B cell (primary cell): ENCODE measurements at regions not wholly inside any gene's neighbourhood (a gene's known extent, or its start where the extent isn't known, plus 50 kb on each side); places are given as distances from the start of the nearest gene placed in this dataset.

Experiments used
- ATAC-seq: fragments of 200-7000 bp; cut with Tn5 transposase; one replicate; pipeline ENCODE4 v1.10.0; 2021; ENCODE audit warnings: low read depth, mild to moderate bottlenecking, moderate number of reproducible peaks, moderate library complexity
- CTCF ChIA-PET: fragments of 350-600 bp; sonication (Branson Sonifier 250); formaldehyde crosslinking; loops from one replicate; lab custom pipeline; 2021; ENCODE audit warnings: antibody characterized with exemption, inconsistent platforms; lab: Charles Lee
- POLR2A ChIA-PET: fragments of 350-600 bp; sonication (Branson Sonifier 250); formaldehyde crosslinking; loops from one replicate; lab custom pipeline; 2021; ENCODE audit warnings: antibody characterized with exemption; lab: Charles Lee
- DNase-seq: peaks from one replicate; pipeline ENCODE4 v3.0.0; 2013
- H2AFZ ChIP-seq: 2 replicates; pipeline ENCODE4 v1.6.1; 2012; ENCODE audit warnings: mild to moderate bottlenecking, low read depth, low read length; ENCODE audit not compliant: insufficient read depth, poor library complexity, severe bottlenecking
- H3K27ac ChIP-seq, 2 donors: 1 replicate in 1 of 2; 2 replicates in 1 of 2; pipeline ENCODE4 v1.5.1; 2012 to 2013; ENCODE audit warnings: low read length in 2 of 2, mild to moderate bottlenecking in 2 of 2, moderate library complexity in 1 of 2
- H3K27me3 ChIP-seq, 4 experiments: fragments of 200-600 bp in 1 of 4; sonication (generic) in 1 of 4; replicated peaks in 1 of 4; 1 replicate in 2 of 4; 2 replicates in 2 of 4; pipeline versions ENCODE4 v1.6.1 to v1.7.0; 2013 to 2016; ENCODE audit warnings: low read length in 3 of 4, mild to moderate bottlenecking in 2 of 4, mixed read lengths in 1 of 4, moderate library complexity in 1 of 4; ENCODE audit not compliant: insufficient read depth in 4 of 4, control insufficient read depth in 3 of 4; ENCODE audit errors: control extremely low read depth in 1 of 4
- H3K36me3 ChIP-seq, 2 experiments: replicated peaks in 1 of 2; 1 replicate in 1 of 2; 2 replicates in 1 of 2; pipeline versions ENCODE4 v1.6.1 to v1.7.1; 2013; ENCODE audit warnings: low read length in 1 of 2; ENCODE audit not compliant: insufficient read depth in 2 of 2, control insufficient read depth in 1 of 2; ENCODE audit errors: control extremely low read depth in 1 of 2, extremely low read depth in 1 of 2
- H3K4me1 ChIP-seq, 2 donors: fragments of 200-600 bp in 1 of 2; sonication (generic) in 1 of 2; 1 replicate in 1 of 2; 2 replicates in 1 of 2; pipeline versions ENCODE4 v1.5.1 to v1.6.1; 2013 to 2017; ENCODE audit warnings: low read length in 2 of 2; ENCODE audit not compliant: control insufficient read depth in 2 of 2, insufficient read depth in 2 of 2
- H3K4me2 ChIP-seq: replicated peaks from 2 replicates; pipeline ENCODE3; 2012; ENCODE audit warnings: mild to moderate bottlenecking, low read depth, low read length; ENCODE audit not compliant: poor library complexity, severe bottlenecking
- H3K4me3 ChIP-seq, 5 experiments: fragments of 200-600 bp in 1 of 5; sonication (generic) in 1 of 5; 1 replicate in 3 of 5; 2 replicates in 2 of 5; pipeline versions ENCODE4 v1.5.1 to v1.7.0; 2011 to 2016; ENCODE audit warnings: low read length in 4 of 5, mild to moderate bottlenecking in 4 of 5, low read depth in 2 of 5, control low read depth in 1 of 5, moderate library complexity in 1 of 5; ENCODE audit not compliant: insufficient read depth in 1 of 5; ENCODE audit errors: control extremely low read depth in 1 of 5, extremely low read depth in 1 of 5
- H3K79me2 ChIP-seq: fragments of 200-600 bp; sonication (generic); one replicate; pipeline ENCODE4 v1.6.0; 2016; ENCODE audit warnings: low read length; ENCODE audit not compliant: control insufficient read depth, insufficient read depth
- H3K9ac ChIP-seq: fragments of 200-600 bp; sonication (generic); 2 replicates; pipeline ENCODE4 v1.6.1; 2017; ENCODE audit warnings: mild to moderate bottlenecking, low read length, moderate library complexity
- H3K9me3 ChIP-seq, 3 donors: one replicate each; pipeline versions ENCODE4 v1.6.1 to v1.7.1; 2013; ENCODE audit warnings: low read length in 2 of 3; ENCODE audit not compliant: control insufficient read depth in 2 of 3, insufficient read depth in 1 of 3; ENCODE audit errors: control extremely low read depth in 1 of 3
- H4K20me1 ChIP-seq: 2 replicates; pipeline ENCODE4 v1.6.0; 2012; ENCODE audit warnings: mild to moderate bottlenecking, low read length; ENCODE audit not compliant: insufficient read depth, control insufficient read depth, poor library complexity, severe bottlenecking
- H3K27ac Mint-ChIP-seq: one replicate; pipeline ENCODE4 v1.8.0; 2021; ENCODE audit warnings: mixed read lengths
- H3K27me3 Mint-ChIP-seq: one replicate; pipeline ENCODE4 v1.8.0; 2021; ENCODE audit warnings: mixed read lengths
- H3K4me1 Mint-ChIP-seq: one replicate; pipeline ENCODE4 v1.8.0; 2021; ENCODE audit warnings: mixed read lengths
- H3K4me3 Mint-ChIP-seq: one replicate; pipeline ENCODE4 v1.8.0; 2021; ENCODE audit warnings: mixed read lengths
- H3K9me3 Mint-ChIP-seq: one replicate; pipeline ENCODE4 v1.8.0; 2022; ENCODE audit warnings: mixed read lengths; ENCODE audit not compliant: insufficient read depth
- CTCF ChIP-seq: fragments of 200-600 bp; IDR thresholded peaks from one replicate; pipeline ENCODE4 v1.8.0; 2022; ENCODE audit warnings: antibody characterized with exemption, mild to moderate bottlenecking
- EZH2 ChIP-seq: IDR thresholded peaks from 2 replicates; pipeline ENCODE4 v1.6.1; 2012; ENCODE audit warnings: borderline replicate concordance, low read depth, mild to moderate bottlenecking, moderate library complexity, low read length; ENCODE audit not compliant: insufficient read depth, poor library complexity, severe bottlenecking
- WGBS: methylation state at CpG from one replicate; pipeline ENCODE4 v1.1.5; 2013; ENCODE audit warnings: missing lambda C conversion rate; ENCODE audit not compliant: insufficient coverage; 5-methylcytosine and 5-hydroxymethylcytosine counted together
- intact Hi-C: fragments of 100-400 bp; cut with micrococcal nuclease; formaldehyde crosslinking; loops from one replicate; pipeline ENCODE4 v1.10.0; 2022

- DNase-seq (no peak), ATAC-seq (no peak)
- Histone ChIP-seq H3K9me3 (peaks cover 0 to 1% (median 0%) of the 10 kb centered on the region in 3 donors), H3K27me3 (no peaks in the 10 kb centered on the region), H3K4me1 (no peaks in the 10 kb centered on the region), H3K4me3 (no peak overlapping the region), H3K79me2 (no peaks in the 10 kb centered on the region), H3K27ac (no peak overlapping the region), H2AFZ (no peak overlapping the region), H4K20me1 (no peaks in the 10 kb centered on the region), H3K36me3 (no peaks in the 10 kb centered on the region), H3K4me2 (no peak overlapping the region), H3K9ac (no peak overlapping the region)
- Mint-ChIP-seq H3K4me1 (no peaks in the 10 kb centered on the region), H3K27me3 (no peaks in the 10 kb centered on the region), H3K4me3 (no peak overlapping the region), H3K9me3 (peaks cover 3% of the 10 kb centered on the region), H3K27ac (no peak overlapping the region)
- TF ChIP-seq CTCF, result no peak
- no peak for TF ChIP-seq EZH2
- POLR2A ChIA-PET, result no interaction called here
- no CpG with 5 or more reads among the region's 3 CpGs for WGBS
- CTCF ChIA-PET, result no interaction called here
- intact Hi-C loops, result no loop called here
Measured at GRCh38 chr3:144942093-144942837, 970.6 kb downstream of the DIPK2A start.

- ChIA-PET POLR2A (no interaction called here), CTCF (no interaction called here)
- H3K79me2 ChIP-seq, result no peaks in the 10 kb centered on the region
- no peak for ATAC-seq
- H3K4me2 ChIP-seq, result no peak overlapping the region
- Mint-ChIP-seq H3K9me3 (peaks cover 3% of the 10 kb centered on the region), H3K27me3 (no peaks in the 10 kb centered on the region), H3K4me3 (no peak overlapping the region), H3K27ac (no peak overlapping the region), H3K4me1 (no peaks in the 10 kb centered on the region)
- no CpG with 5 or more reads among the region's 3 CpGs for WGBS
- H4K20me1 ChIP-seq, result no peaks in the 10 kb centered on the region
- no peak for DNase-seq
- no peaks in the 10 kb centered on the region for H3K36me3 ChIP-seq
- no peaks in the 10 kb centered on the region for H3K27me3 ChIP-seq
- H3K9ac ChIP-seq, result no peak overlapping the region
- H3K27ac ChIP-seq, result no peak overlapping the region
- H3K4me1 ChIP-seq, result no peaks in the 10 kb centered on the region
- H3K9me3 ChIP-seq, result peaks cover 0 to 1% (median 0%) of the 10 kb centered on the region in 3 donors
- intact Hi-C loops, result no loop called here
- H2AFZ ChIP-seq, result no peak overlapping the region
- H3K4me3 ChIP-seq, result no peak overlapping the region
- TF ChIP-seq EZH2 (no peak), CTCF (no peak)
Measured at GRCh38 chr3:144942838-144943197, 971.2 kb downstream of the DIPK2A start.
